OCI-LY7 (cell line): ENCODE measurements at regions not wholly inside any gene's neighbourhood (a gene's known extent, or its start where the extent isn't known, plus 50 kb on each side); places are given as distances from the start of the nearest gene placed in this dataset.
"Not testable (repeated sequence)": the region's sequence is repeated elsewhere in the genome, so short reads cannot be mapped to it uniquely, and the experiment has no call there.

Experiments
- BruUV-seq: library from RNA; stranded (reverse); fragments of 400-500 nt; replicated peaks from 2 replicates; lab custom pipeline; 2021; lab: Mats Ljungman, UMichigan
- CTCF ChIA-PET: fragments of 300-600 bp; sonication (Branson Sonifier 250); formaldehyde crosslinking; loops from one replicate; lab custom pipeline; 2022; ENCODE audit warnings: antibody characterized with exemption; ENCODE audit not compliant: unreplicated experiment; lab: Charles Lee
- POLR2A ChIA-PET: fragments of 300-600 bp; sonication (Branson Sonifier 250); formaldehyde crosslinking; loops from one replicate; lab custom pipeline; 2022; ENCODE audit warnings: antibody characterized with exemption; lab: Charles Lee
- DNase-seq: peaks from one replicate; pipeline ENCODE4 v3.0.0-alpha.2; 2015; ENCODE audit warnings: low spot score
- H2AFZ ChIP-seq: fragments of 200-600 bp; sonication (generic), shearing (Covaris generic); 2 replicates; pipeline ENCODE4 v1.6.1; 2014; ENCODE audit warnings: mild to moderate bottlenecking, antibody characterized with exemption, low read length, moderate library complexity
- H3K27ac ChIP-seq: fragments of 200-600 bp; sonication (generic); 2 replicates; pipeline ENCODE4 v1.5.1; 2014; ENCODE audit warnings: mixed run types, low read depth, mild to moderate bottlenecking, moderate library complexity, low read length, inconsistent platforms; ENCODE audit not compliant: poor library complexity, severe bottlenecking
- H3K36me3 ChIP-seq: fragments of 200-600 bp; sonication (generic); 2 replicates; pipeline ENCODE4 v1.6.1; 2014; ENCODE audit warnings: mild to moderate bottlenecking, antibody characterized with exemption, low read length, moderate library complexity, mixed read lengths; ENCODE audit not compliant: insufficient read depth
- H3K4me1 ChIP-seq: fragments of 200-600 bp; sonication (generic); 2 replicates; pipeline ENCODE4 v1.5.1; 2014; ENCODE audit warnings: mild to moderate bottlenecking, low read length; ENCODE audit not compliant: insufficient read depth, poor library complexity, severe bottlenecking
- H3K4me2 ChIP-seq: fragments of 200-600 bp; sonication (generic); 2 replicates; pipeline ENCODE4 v1.6.1; 2014; ENCODE audit warnings: mild to moderate bottlenecking, low read length
- H3K4me3 ChIP-seq: fragments of 200-600 bp; sonication (generic); 2 replicates; pipeline ENCODE4 v1.5.1; 2014; ENCODE audit warnings: mild to moderate bottlenecking, low read depth, low read length; ENCODE audit not compliant: poor library complexity, severe bottlenecking
- H3K79me2 ChIP-seq: fragments of 200-600 bp; sonication (generic); 2 replicates; pipeline ENCODE4 v1.6.1; 2016; ENCODE audit warnings: low read depth, mild to moderate bottlenecking, low read length, moderate library complexity, mixed read lengths; ENCODE audit not compliant: insufficient read depth
- H3K9me2 ChIP-seq: fragments of 200-600 bp; sonication (generic); 2 replicates; pipeline ENCODE4 v1.6.1; 2016; ENCODE audit warnings: mild to moderate bottlenecking, low read length, mixed read lengths; ENCODE audit not compliant: insufficient read depth
- H3K9me3 ChIP-seq: fragments of 200-600 bp; sonication (generic); 2 replicates; pipeline ENCODE4 v1.6.1; 2014; ENCODE audit warnings: mild to moderate bottlenecking, mixed run types, low read length, mixed read lengths
- H4K20me1 ChIP-seq: fragments of 200-600 bp; sonication (generic); 2 replicates; pipeline ENCODE4 v1.6.1; 2014; ENCODE audit warnings: mild to moderate bottlenecking, antibody characterized with exemption, low read length, moderate library complexity, mixed read lengths; ENCODE audit not compliant: insufficient read depth
- CTCF ChIP-seq: fragments of 200-600 bp; sonication (generic); conservative IDR thresholded peaks from 2 replicates; pipeline ENCODE4 v1.5.1; 2014; ENCODE audit warnings: mild to moderate bottlenecking, antibody characterized with exemption, low read length, moderate library complexity, mixed read lengths
- EZH2phosphoT487 ChIP-seq: fragments of 200-600 bp; sonication (generic); IDR thresholded peaks from 2 replicates; pipeline ENCODE4 v1.6.1; 2018; ENCODE audit warnings: low read depth, borderline replicate concordance, mild to moderate bottlenecking, mixed run types, antibody characterized with exemption, low read length, moderate library complexity, mixed read lengths
- intact Hi-C: fragments of 100-400 bp; cut with micrococcal nuclease; formaldehyde crosslinking; loops from one replicate; pipeline ENCODE4 v1.10.0; 2022; ENCODE audit not compliant: unreplicated experiment

GRCh38 chr17:22217135-22217534 is 524.8 kb downstream of the KCNJ18 start:
- Histone ChIP-seq H3K4me2 (no peak overlapping the region), H3K27ac (no peak overlapping the region), H3K36me3 (no peaks in the 10 kb centered on the region), H4K20me1 (no peaks in the 10 kb centered on the region), H3K4me3 (no peak overlapping the region), H3K79me2 (no peaks in the 10 kb centered on the region), H2AFZ (no peak overlapping the region), H3K9me3 (no peaks in the 10 kb centered on the region), H3K4me1 (no peaks in the 10 kb centered on the region), H3K9me2 (no peaks in the 10 kb centered on the region)
- POLR2A ChIA-PET = no interaction called here
- no TSS peak for BruUV-seq
- no peak for TF ChIP-seq CTCF
- DNase-seq = no peak
- CTCF ChIA-PET = no interaction called here
- intact Hi-C loops = no loop called here

GRCh38 chr17:22221344-22221743 is 529.0 kb downstream of the KCNJ18 start:
- no TSS peak for BruUV-seq
- Histone ChIP-seq H3K27ac (no peak overlapping the region), H3K79me2 (no peaks in the 10 kb centered on the region), H3K4me2 (no peak overlapping the region), H3K9me3 (no peaks in the 10 kb centered on the region), H3K4me3 (no peak overlapping the region), H3K36me3 (no peaks in the 10 kb centered on the region), H4K20me1 (no peaks in the 10 kb centered on the region), H3K4me1 (peaks cover 5% of the 10 kb centered on the region), H3K9me2 (no peaks in the 10 kb centered on the region), H2AFZ (no peak overlapping the region)
- ChIA-PET POLR2A (no interaction called here), CTCF (no interaction called here)
- no peak for DNase-seq
- TF ChIP-seq CTCF (no peak), EZH2phosphoT487 (no peak)
- intact Hi-C loops = no loop called here

- POLR2A ChIA-PET, CTCF ChIA-PET, H3K4me3 ChIP-seq, BruUV-seq, H4K20me1 ChIP-seq, H3K9me3 ChIP-seq, intact Hi-C loops, H3K9me2 ChIP-seq, H3K27ac ChIP-seq, H3K36me3 ChIP-seq, H3K79me2 ChIP-seq, H3K4me2 ChIP-seq, DNase-seq: not testable (repeated sequence)
- peaks cover 35% of the 10 kb centered on the region for H3K4me1 ChIP-seq
- H2AFZ ChIP-seq = peak overlapping the region; percentile 36; the same call in 1 of the 2 replicates
Observed at GRCh38 chr17:22226477-22226876, 534.2 kb downstream of the KCNJ18 start.

- H3K79me2 ChIP-seq, POLR2A ChIA-PET, H3K36me3 ChIP-seq, H3K9me3 ChIP-seq, DNase-seq, BruUV-seq, H4K20me1 ChIP-seq, H3K9me2 ChIP-seq, intact Hi-C loops, H3K4me3 ChIP-seq, CTCF ChIA-PET: not testable (repeated sequence)
- Histone ChIP-seq H3K4me1 (peaks cover 35% of the 10 kb centered on the region), H3K4me2 (peak overlapping the region; percentile 66), H2AFZ (peak overlapping the region; percentile 36; the same call in 1 of the 2 replicates), H3K27ac (peak overlapping the region; percentile 11)
Observed at GRCh38 chr17:22226932-22227331, 534.6 kb downstream of the KCNJ18 start.

GRCh38 chr17:22227699-22228553 is 535.6 kb downstream of the KCNJ18 start:
- intact Hi-C loops, H4K20me1 ChIP-seq, POLR2A ChIA-PET, H3K36me3 ChIP-seq, H3K79me2 ChIP-seq, H3K9me2 ChIP-seq, CTCF ChIA-PET, BruUV-seq: not testable (repeated sequence)
- Histone ChIP-seq H3K27ac (peak overlapping the region; percentile 68), H3K4me3 (peak overlapping the region; percentile 37), H2AFZ (peak overlapping the region; percentile 28; the same call in 1 of the 2 replicates), H3K4me2 (peak overlapping the region; percentile 66), H3K4me1 (peaks cover 35% of the 10 kb centered on the region), H3K9me3 (peaks cover 11% of the 10 kb centered on the region)
- DNase-seq = peak; percentile 69
